ENCODE measurements at regions not wholly inside any gene's neighbourhood (a gene's known extent, or its start where the extent isn't known, plus 50 kb on each side); places are given as distances from the start of the nearest gene placed in this dataset.

DNA sequence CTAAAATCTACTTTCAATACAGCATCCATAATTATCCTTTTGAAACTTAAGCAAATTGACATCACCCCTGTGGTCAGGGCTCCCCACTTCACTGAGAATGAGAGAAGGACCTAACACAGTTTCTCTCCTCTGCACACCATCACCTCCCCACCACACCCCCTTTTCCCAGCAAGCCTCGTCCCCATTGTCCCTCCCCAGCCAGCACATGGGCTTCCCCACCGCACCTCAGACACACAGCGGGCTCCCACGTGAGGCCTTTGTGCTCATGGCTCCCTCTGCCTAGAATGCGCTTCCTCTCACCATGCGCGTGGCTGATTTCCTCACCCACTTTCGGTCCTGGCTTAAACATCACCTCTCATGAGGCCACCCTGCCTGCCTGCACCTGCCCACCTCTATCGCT lies 639.0 kb upstream of the FRG1 start:
- Histone ChIP-seq H3K56ac (ENCODE audit: extremely low read depth, insufficient read depth, low read length) (no peak overlapping the region), H3K4me1 (ENCODE audit: control insufficient read depth, insufficient read depth, low read length) (no peaks in the 10 kb centered on the region), H2AK5ac (ENCODE audit: low read depth, low read length) (no peak overlapping the region), H3K18ac (ENCODE audit: low read depth, low read length) (no peak overlapping the region), H3K27me3 (ENCODE audit: control insufficient read depth, insufficient read depth, low read length) (no peaks in the 10 kb centered on the region), H3K27ac (ENCODE audit: insufficient read depth, low read length) (no peak overlapping the region), H3K4me3 (ENCODE audit: insufficient read depth, low read depth, low read length) (no peak overlapping the region), H2BK20ac (ENCODE audit: low read depth, low read length) (no peak overlapping the region), H3K36me3 (ENCODE audit: control insufficient read depth, insufficient read depth, low read length) (no peaks in the 10 kb centered on the region), H4K5ac (ENCODE audit: low read depth, low read length) (no peak overlapping the region), H3K9me1 (ENCODE audit: insufficient read depth, low read length) (no peaks in the 10 kb centered on the region), H2BK5ac (ENCODE audit: low read depth, low read length, poor library complexity, severe bottlenecking) (no peak overlapping the region), H2AFZ (replicated peaks; ENCODE audit: low read length, poor library complexity) (no peak overlapping the region), H4K91ac (ENCODE audit: insufficient read depth, low read depth, low read length) (no peak overlapping the region), H3K9me3 (ENCODE audit: control insufficient read depth, insufficient read depth, low read length) (no peaks in the 10 kb centered on the region), H4K20me1 (ENCODE audit: insufficient read depth, low read length) (no peaks in the 10 kb centered on the region), H3K23ac (ENCODE audit: low read depth, low read length) (no peak overlapping the region), H2AK9ac (replicated peaks; ENCODE audit: low read depth, low read length, poor library complexity) (no peak overlapping the region), H3K9ac (ENCODE audit: low read depth, low read length) (no peak overlapping the region), H3K4ac (ENCODE audit: low read depth, low read length) (no peak overlapping the region), H2BK15ac (ENCODE audit: low read depth, low read length) (no peak overlapping the region), H4K8ac (ENCODE audit: low read depth in 2 of 2, low read length in 2 of 2) (no peak overlapping the region), H2BK120ac (ENCODE audit: low read depth, low read length) (no peak overlapping the region), H3K14ac (replicated peaks; ENCODE audit: low read depth, low read length) (no peak overlapping the region), H3K4me2 (ENCODE audit: low read depth, low read length) (no peak overlapping the region), H3K79me1 (ENCODE audit: low read depth in 1 of 2, low read length in 2 of 2) (no peaks in the 10 kb centered on the region)
- DNase-seq = no peak
- ATAC-seq (ENCODE audit: low read depth) = no peak
- intact Hi-C loops (cut with micrococcal nuclease) = no loop called here
- TF ChIP-seq NFE2L2 (IDR thresholded peaks at IDR 0.05; ENCODE audit: low read depth, low read length) (no peak), SMC3 (IDR thresholded peaks at IDR 0.05; ENCODE audit: low read depth, low read length) (no peak), CEBPB (IDR thresholded peaks at IDR 0.05; ENCODE audit: low read depth, low read length) (no peak), FOS (IDR thresholded peaks at IDR 0.05; ENCODE audit: low read depth, low read length) (no peak), MXI1 (IDR thresholded peaks at IDR 0.05; ENCODE audit: borderline replicate concordance, low read depth, low read length) (no peak), MAFK (IDR thresholded peaks at IDR 0.05; ENCODE audit: low read depth, low read length) (no peak), RAD21 (IDR thresholded peaks at IDR 0.05; ENCODE audit: low read length) (no peak), POLR2A (IDR thresholded peaks at IDR 0.05; ENCODE audit: low read depth, low read length) (no peak), RCOR1 (IDR thresholded peaks at IDR 0.05; ENCODE audit: insufficient replicate concordance, low read length) (no peak)
- TF ChIP-seq, protein P1, sequence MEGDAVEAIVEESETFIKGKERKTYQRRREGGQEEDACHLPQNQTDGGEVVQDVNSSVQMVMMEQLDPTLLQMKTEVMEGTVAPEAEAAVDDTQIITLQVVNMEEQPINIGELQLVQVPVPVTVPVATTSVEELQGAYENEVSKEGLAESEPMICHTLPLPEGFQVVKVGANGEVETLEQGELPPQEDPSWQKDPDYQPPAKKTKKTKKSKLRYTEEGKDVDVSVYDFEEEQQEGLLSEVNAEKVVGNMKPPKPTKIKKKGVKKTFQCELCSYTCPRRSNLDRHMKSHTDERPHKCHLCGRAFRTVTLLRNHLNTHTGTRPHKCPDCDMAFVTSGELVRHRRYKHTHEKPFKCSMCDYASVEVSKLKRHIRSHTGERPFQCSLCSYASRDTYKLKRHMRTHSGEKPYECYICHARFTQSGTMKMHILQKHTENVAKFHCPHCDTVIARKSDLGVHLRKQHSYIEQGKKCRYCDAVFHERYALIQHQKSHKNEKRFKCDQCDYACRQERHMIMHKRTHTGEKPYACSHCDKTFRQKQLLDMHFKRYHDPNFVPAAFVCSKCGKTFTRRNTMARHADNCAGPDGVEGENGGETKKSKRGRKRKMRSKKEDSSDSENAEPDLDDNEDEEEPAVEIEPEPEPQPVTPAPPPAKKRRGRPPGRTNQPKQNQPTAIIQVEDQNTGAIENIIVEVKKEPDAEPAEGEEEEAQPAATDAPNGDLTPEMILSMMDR (conservative IDR thresholded peaks at IDR 0.05; ENCODE audit: low read depth, low read length) = no peak
- TF ChIP-seq, protein P2, sequence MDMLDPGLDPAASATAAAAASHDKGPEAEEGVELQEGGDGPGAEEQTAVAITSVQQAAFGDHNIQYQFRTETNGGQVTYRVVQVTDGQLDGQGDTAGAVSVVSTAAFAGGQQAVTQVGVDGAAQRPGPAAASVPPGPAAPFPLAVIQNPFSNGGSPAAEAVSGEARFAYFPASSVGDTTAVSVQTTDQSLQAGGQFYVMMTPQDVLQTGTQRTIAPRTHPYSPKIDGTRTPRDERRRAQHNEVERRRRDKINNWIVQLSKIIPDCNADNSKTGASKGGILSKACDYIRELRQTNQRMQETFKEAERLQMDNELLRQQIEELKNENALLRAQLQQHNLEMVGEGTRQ (IDR thresholded peaks at IDR 0.05; ENCODE audit: low read depth, low read length) = no peak
- in situ Hi-C loops (cut with MboI; ENCODE audit: low sequenced_read_pairs) = no loop called here
- CTCF ChIA-PET = no interaction called here
- WGBS, 2 experiments (ENCODE audit: extremely low coverage in 2 of 2, insufficient read length in 1 of 2) = 20% methylated on average over 1 of the region's 9 CpGs; no CpG with 5 or more reads in 1 of the 2 experiments
- POLR2A ChIA-PET (ENCODE audit: unreplicated experiment) = no interaction called here
- no TSS peak for BruUV-seq (replicated peaks)
- dilution Hi-C loops (cut with HindIII; ENCODE audit: low sequenced_read_pairs, unreplicated experiment) = no loop called here

All from IMR-90 (cell line).